Urothelium cell line (cell line): ENCODE measurements at regions not wholly inside any gene's neighbourhood (a gene's known extent, or its start where the extent isn't known, plus 50 kb on each side); places are given as distances from the start of the nearest gene placed in this dataset.
"Not testable (repeated sequence)": the region's sequence is repeated elsewhere in the genome, so short reads cannot be mapped to it uniquely, and the experiment has no call there.

Experiments
- DNase-seq: peaks from one replicate; pipeline ENCODE4 v3.0.0; 2011; ENCODE audit warnings: low spot score, mixed read lengths
- FAIRE-seq: peaks from 2 replicates; lab custom pipeline; 2011; peaks lifted over from hg19 to GRCh38; lab: Jason Lieb, UNC

DNA sequence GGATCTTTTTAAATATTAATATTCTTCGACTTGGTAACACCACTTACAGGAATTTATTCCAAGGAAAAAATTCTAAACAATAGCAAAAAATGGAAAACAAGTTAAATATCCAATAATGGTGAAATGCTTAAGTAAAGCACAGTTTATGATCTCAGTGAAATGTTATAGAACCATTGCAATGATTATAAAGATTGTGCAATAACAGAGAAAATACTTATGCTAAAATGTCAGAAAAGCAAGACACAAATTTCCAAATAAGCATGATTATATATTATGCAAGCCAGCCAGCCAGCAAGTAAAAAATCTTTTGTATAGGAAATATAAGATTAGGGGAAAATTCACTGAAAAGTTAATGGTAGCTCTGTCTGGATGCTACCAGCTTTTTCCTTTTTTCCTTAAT lies 102.7 kb upstream of the EFNA5 start:
- DNase-seq = no peak
- no peak for FAIRE-seq

DNA sequence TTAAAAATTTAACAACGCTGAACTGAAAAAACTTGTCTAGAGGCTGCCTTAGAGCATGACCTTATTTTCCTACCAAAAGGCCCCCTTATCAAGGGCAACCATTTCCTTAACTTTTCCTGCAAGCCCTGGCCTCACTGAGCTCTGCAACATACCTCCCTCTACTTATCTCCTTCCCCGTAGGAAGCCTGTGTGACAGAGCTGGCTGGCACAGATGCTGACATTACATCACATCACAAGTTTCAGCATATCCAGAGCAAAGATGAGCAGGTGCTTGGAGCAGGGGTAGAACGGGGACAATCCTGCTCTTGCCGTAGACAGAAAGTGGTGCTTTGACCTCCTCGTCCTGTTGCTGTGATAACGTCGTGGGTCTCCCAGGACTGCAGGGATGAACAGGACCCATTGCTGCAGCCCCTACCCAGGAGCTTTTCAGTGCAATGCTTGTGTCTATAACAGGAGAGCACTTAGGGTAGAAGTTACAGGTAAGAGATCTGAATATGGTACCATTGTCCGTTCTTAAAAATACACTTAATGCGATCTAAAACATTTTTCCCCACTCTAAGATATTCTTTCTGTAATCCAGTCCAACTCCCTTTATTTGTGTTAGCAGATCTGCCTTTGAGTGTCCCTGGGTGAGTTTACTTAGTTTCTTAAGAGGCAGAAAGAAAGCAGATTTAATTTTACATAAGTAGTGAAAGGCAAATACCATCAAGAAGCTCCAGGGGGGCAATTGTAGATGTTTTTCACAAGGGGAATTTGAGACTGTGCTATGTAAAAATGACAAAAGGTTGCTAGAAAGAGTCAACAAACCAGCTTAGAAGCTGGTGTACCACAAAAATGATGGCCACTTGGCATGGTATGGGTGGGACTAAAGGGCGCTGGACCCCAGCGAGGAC lies 101.9 kb upstream of the EFNA5 start:
- DNase-seq (no peak), FAIRE-seq (no peak)

DNA sequence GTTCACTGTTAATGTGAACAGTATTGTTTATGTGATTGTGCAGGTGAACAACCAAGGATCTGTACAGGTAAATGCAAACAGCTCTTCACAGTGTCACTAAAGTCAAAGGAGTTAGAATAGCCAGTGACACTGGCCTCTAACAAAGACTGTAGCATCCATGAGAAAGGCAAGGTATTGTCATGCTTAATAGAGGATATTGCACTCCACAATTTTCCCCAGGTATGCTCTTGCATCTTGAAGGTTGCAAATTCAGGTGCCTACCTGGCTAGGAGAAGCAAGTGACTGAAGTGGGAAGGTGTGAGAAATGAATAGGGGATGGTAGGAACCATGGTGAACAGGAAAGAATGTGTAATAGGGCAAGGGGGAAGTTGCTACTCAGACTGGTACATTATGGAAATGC lies 101.2 kb upstream of the EFNA5 start:
- no peak for FAIRE-seq
- DNase-seq = no peak

DNA sequence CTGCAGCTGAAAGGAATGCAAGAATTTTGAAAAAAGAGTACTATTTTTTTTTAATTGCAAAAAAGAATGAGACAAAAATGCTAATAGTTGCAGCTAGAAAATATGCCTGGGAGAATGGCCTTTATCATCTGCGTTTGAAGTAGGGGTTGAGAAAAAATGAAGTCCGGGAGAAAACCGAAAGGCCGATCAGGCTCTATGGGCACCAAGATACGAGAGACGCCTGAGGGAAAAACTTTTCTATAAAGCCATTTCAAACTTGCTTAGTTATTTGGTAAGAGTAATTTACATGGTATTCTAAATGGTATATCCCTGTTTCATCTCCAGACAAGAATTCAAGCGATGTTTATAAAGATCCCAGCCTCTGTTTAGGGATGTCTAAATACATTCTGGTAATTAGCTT lies 99.3 kb upstream of the EFNA5 start:
- FAIRE-seq = no peak
- no peak for DNase-seq

DNA sequence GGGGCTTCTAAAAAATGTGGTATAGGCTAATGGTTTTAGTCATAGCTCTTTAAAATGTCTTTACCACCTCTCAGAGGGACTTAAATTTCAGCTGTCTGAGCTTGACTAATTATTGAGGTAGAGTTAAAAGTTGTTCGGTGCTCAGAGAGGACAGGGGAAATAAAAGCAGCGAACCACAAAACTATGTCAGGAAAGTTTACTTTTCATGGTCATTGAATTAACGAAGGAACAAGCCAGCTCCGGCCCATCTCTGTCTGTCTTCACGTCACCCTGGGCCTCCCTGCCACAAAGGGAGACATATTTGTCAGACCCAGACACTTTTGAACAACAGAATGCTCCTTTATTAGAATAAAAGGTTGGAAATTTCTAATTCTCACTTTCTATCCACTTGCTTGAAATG lies 98.8 kb upstream of the EFNA5 start:
- no peak for FAIRE-seq

DNA sequence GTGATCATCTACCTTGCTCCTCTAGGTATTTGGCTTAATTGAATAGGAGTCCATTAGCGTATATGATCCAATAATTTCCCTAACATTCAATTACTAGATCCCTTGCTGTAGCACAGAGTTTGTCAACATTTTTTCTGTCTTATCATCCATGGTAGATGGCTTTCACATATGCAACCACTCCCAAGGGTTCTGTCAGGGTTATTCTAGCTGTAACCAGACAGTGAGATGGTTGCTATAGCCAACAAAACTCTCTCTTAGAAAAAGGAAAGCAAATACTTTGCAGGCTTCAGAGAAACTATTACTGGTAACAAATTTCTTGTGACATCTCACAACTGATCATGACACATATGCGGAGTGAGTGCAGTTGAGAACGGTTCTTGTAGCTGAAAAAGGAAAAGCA lies 96.2 kb upstream of the EFNA5 start:
- DNase-seq (no peak), FAIRE-seq (no peak)

More for the DNA sequence above, 98.8 kb upstream of the EFNA5 start:
- no peak for DNase-seq

DNA sequence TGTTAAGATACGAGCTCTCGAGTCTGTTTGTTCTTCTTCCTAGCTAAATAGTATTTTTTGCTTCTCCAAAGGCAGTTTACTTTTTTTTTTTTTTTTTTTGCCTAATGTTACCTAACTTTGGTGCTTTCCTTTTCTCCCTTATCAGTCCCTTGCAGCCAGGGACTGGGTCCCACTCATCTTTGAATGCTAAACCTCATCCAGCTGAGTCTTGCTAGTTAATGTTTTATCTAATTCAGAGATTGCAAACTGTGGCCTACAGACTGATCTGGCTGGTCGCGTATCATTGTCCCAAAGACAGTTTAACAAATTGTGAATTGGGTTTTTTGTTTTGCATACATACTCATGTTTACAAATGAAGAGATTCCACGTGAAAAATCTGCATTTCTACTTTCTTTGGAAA lies 95.7 kb upstream of the EFNA5 start:
- FAIRE-seq = no peak
- DNase-seq = no peak

DNA sequence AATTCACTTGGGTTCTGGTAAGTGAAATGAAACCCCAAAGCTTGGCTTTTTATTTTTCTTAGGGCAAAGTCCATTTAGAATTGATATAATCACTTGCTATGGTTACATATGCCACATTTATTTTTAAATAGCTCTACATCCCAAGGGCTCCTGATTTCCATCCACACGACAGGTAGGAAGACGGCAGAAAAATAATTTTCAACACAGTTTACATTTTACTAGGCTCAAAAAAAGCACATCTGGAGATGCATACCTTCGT lies 95.0 kb upstream of the EFNA5 start:
- no peak for DNase-seq
- no peak for FAIRE-seq

DNA sequence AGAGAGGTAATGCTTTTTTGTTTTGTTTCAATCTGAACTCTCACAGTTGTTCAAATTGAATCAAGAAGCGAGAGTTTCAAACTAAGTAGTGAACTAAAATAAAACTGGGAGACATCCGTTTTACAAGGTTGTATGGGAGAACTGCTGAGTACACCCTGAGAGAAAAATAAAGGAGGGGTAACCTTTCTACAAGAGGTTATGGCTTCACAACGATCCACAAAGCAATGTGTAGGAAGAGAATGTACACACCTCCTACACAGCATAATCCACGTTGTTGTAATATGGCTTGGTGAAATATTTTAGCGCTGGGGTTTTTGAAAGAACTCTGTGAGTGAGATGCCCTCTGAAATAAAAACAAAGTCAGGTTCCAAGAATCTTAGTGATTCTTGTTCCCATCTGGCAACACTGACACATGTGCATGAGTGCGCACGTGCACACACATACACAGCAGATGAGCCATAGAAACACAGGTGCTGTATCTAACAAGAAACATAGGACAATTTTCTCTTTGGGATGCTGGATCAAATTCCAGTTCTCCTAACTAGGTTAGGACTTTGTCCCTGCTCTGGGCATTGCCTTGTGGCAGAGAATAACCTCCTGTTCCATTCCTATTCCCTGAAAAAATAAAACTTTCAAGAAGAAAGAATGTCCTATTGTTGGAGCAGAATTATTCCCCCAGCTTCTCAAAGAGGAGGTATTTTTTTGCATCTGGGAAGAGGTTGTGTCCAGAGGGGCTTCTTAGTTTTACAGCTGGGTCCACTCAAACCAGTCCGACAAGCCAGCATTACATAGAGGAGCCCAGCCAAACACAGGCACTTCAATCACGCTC lies 94.5 kb upstream of the EFNA5 start:
- DNase-seq (no peak), FAIRE-seq (no peak)

DNA sequence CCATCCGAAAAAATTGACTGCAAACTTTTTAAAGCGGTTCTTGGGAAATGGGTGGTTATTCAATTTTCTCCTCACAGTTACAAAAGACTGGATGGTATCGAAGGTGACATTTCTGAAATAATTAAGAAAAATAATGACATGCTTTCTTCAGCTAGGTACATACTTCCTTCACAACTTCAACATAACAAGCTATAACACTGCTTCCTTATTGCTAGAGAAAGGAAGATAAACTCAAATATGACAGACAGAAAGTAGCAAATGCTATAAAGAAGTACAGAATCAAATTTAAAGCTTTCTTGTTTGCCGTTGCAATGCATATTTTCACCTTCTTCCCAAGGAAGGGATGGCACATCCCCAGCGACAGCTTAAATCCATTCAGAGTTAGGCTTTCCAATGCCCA lies 93.5 kb upstream of the EFNA5 start:
- no peak for FAIRE-seq
- DNase-seq = no peak

DNA sequence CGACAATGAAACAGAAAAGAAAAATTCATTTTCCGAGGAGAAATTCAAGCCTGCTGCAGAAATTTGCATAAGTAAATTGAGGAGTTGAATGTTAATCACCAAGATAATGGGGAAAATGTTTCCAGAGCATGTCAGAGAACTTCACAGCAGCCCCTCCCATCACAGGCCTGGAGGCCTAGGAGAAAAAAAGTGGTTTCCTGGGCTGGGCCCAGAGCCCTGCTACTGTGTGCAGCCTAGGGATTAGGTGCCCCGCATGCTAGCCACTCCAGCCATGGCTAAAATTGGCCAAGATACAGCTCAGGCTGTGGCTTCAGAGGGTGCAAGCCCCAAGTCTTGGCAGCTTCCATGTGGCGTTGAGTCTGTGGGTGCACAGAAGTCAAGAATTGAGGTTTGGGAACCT lies 82.7 kb upstream of the EFNA5 start:
- FAIRE-seq (no peak), DNase-seq (no peak)

DNA sequence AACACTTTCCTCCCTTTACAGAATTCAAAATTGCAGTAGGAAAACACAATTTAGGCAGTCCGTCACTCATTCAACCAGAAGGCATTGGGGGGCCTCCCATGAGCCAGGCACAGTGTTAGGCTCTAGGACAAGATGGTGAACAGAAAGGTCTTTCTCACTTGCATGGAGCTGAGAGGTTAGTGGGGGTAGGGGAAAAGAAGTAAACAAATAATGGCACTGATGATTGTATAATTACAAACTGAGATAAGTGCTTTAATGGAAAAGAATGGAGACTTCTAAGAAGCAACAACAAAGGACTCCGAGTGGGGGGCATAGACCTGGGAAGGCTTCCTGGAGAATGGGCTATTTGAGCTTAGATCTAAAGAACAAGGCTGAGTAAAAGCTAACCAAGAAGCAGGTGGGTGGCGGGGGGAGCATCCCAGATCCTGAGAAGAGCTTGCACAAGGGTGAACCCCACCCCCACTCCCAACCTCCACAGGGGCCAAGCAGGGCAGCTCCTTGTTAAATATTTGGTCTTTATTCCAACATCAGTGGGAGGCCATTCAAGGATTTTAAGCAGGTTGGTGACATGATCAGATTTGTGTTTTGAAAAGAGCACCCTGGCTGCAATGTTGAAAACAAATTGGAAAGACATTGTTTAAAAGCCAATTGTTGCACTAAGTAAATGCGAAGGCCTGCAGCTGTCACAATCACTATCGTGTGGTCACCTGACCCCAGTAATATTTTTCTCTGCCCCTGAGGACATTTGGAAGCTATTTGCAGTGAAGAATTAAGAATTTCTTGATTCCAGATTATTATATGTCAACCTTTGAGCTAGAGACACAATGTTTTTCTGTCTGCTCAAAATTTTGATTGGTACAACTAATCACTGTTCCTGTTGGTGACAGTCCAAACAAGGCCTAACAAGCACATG lies 73.9 kb upstream of the EFNA5 start:
- FAIRE-seq = no peak
- DNase-seq = no peak

DNA sequence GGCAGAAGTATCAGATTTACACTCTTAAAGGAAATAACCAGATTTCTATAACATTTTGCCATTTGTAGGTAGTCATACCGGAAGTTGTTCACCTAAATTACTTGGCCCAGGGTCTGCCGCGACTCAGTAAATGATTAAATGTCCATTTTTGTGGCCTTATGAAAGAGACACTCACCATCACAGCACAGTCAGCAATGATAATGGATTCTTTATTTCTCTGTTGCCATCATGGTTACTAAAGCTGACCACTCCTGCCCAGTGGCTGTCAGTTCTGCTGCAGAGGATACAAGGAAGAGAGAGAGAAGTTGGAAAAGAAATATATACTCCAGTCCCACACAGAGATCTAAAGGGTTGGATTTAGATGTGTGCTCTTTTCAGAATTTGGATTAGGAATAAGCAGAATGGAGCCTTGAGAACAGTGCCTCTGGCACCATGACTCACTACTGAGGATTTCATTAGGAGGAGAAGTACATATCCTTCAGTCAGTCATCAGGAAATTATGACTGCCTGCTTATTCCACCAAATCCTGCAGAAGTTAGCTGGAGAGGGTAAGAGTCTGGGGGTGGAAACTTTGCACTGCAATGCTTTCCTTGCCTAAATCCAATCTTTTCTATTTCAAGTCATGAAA lies 72.8 kb upstream of the EFNA5 start:
- FAIRE-seq (no peak), DNase-seq (peak; percentile 17)

DNA sequence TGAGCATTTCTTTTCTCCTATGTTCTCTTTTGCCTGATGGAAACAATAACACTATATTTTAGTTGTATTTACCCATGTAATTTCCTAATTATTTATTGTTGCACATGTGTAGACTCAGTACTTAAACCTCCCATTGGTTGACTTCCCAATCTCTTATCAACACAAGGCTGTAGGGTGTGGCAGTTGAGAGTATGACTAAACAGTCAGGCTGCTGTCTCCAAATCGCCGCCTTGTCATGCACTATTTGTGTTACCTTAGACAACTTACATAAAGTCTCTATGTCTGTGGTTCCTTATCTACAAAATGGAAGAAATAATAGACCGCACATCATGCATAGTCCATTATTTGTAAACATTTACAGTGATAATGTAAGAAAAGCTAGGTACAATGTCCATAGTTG lies 68.9 kb upstream of the EFNA5 start:
- FAIRE-seq (no peak), DNase-seq (no peak)

DNA sequence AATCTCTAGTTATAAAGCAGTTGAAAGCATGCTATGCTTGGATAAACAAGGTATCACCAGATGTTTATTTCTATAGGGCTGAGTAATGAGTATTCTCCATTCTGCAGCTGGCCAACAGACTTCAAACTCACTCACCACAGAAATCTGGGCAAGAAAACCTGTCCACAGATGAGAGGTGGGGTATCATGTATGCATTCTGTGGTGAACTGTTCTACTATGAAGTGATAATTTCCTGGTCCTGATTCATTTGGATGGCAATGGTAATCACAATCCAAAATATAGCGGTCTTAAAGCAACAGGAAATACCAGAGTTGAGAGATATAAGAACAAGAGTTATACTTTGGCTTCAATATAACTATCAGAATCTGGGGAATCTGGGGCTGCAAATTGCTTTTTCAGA lies 65.9 kb upstream of the EFNA5 start:
- FAIRE-seq = no peak
- no peak for DNase-seq

DNA sequence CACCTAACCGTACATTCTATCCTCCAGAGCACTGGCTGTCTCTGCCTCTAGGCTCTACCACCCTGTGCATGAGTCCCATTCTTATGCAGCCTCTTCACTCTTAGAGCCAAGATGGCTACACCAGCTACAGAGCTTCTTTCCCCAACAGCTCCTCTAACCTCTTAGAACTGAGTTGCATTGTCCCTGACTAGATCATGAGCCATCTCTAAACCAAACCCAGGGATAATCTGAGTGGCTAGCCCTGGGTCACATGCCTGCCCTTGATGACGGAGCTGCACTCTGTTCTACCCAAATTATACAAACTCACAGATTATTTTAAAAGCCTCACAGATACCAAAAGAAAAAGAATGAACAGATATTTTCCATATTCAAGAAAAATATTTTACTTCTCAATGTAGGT lies 65.4 kb upstream of the EFNA5 start:
- FAIRE-seq, DNase-seq: not testable (repeated sequence)

DNA sequence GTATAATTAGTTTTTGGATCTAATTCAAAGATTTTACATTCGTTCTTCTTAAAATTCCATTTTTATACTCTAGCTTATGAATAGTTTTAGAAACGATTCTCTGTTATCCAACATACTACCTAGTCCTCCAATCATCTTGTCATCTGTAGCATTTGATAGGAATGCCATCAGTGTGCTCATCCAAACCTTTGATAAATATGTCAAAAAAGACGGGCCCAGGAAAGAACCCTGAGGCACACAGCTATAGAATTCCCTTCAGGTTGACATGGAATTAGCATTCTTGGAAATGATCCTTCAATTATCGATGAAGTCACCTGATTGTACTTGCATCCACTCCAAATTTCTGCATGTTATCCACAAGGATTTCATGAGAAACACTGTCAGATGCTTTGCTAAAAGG lies 64.8 kb upstream of the EFNA5 start:
- FAIRE-seq = no peak
- DNase-seq = no peak

DNA sequence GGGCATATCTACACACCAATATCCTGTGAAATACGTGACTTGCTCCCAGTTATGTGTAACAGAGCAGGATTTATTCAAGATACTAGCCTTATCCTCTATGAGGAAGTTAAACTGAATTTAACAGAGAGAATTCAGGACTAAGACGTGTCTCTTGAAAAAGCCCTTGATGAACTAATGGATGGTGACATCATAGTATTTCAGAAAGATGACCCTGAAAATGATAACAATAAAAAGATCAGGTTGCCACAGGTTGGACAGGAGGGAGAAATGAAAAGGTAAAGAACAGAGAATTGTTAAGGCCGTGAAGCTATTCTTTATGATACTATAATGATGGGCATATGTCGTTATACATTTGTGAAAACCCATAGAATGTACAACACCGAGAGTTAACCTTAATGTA lies 56.2 kb upstream of the EFNA5 start:
- FAIRE-seq (peak; percentile 58), DNase-seq (no peak)

DNA sequence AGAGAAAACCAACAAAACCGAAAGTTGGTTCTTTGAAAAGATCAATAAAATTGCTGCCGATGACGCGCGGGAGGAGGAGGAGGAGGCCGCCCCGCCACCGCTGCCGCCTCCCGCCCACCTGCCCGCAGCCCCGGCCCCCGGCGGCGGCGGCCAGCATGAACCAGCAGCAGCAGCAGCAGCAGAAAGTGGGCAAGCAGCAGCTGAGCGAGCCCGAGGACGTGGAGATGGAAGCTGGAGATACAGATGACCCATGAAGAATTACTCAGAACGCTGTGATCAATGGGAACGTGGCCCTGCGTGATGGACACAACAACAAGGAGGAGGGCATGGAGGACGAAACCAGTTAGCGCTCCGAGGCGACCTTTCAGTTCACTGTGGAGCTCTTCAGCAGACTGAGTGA lies 53.9 kb upstream of the EFNA5 start:
- peak; percentile 44 for DNase-seq
- FAIRE-seq = no peak

DNA sequence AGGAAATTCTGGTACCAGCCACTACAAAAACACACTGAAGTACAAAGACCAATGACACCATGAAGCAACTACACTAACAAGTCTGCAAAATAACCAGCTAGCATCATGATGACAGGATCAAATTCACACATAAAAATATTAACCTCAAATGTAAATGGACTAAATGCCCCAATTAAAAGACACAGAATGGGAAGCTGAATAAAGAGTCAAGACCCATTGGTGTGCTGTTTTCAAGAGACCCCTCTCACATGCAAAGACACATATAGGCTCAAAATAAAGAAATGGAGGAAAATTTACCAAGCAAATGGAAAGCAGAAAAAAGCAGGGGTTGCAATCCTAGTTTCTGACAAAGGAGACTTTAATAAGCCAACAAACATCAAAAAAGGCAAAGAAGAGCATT lies 50.5 kb upstream of the EFNA5 start:
- DNase-seq, FAIRE-seq: not testable (repeated sequence)
